OCI-LY1 (cell line): ENCODE measurements at regions not wholly inside any gene's neighbourhood (a gene's known extent, or its start where the extent isn't known, plus 50 kb on each side); places are given as distances from the start of the nearest gene placed in this dataset.
"Not testable (repeated sequence)": the region's sequence is repeated elsewhere in the genome, so short reads cannot be mapped to it uniquely, and the experiment has no call there.

ENCODE experiments used
- CTCF ChIP-seq: fragments of 200-600 bp; sonication (generic), shearing (Covaris generic); IDR thresholded peaks from 2 replicates; pipeline ENCODE4 v1.5.1; 2017; ENCODE audit warnings: mild to moderate bottlenecking, antibody characterized with exemption, low read length, moderate library complexity, mixed read lengths
- EZH2 ChIP-seq: fragments of 200-600 bp; sonication (generic), shearing (Covaris generic); IDR thresholded peaks from 2 replicates; pipeline ENCODE4 v1.8.0; 2017; ENCODE audit warnings: borderline replicate concordance, mixed run types, mild to moderate bottlenecking, antibody characterized with exemption, low read length, moderate library complexity, mixed read lengths

DNA sequence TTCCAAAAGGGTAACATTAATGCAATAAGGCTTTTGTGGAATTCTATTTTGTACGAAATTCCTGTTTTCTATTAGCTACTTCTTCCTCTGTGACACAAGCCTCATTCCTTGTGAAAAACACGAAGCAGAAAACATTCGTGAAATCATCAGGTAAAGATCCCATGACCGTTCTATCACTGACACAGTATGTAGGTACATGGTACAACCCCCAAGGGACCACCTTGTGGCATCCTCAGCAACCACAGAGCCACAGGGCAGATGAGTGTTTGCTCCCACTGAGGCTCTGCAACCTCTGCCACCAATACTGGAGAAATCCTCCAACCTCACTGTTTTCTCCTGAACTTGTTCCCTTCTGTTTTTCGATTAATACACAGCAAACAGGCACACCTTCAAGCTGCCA lies 118.4 kb upstream of the SAMD11 start:
- TF ChIP-seq CTCF, EZH2: not testable (repeated sequence)
